GM08714 (cell line): ENCODE measurements at regions not wholly inside any gene's neighbourhood (a gene's known extent, or its start where the extent isn't known, plus 50 kb on each side); places are given as distances from the start of the nearest gene placed in this dataset.

Experiments
- H3K4me3 ChIP-seq: fragments of 200-500 bp; sonication (Bioruptor generic); 2 replicates; pipeline ENCODE4 v1.5.1; 2014; ENCODE audit warnings: mild to moderate bottlenecking, low read length, inconsistent platforms
- ZNF274 ChIP-seq: IDR thresholded peaks from 2 replicates; pipeline ENCODE4 v1.6.1; 2012; ENCODE audit warnings: mild to moderate bottlenecking, low read depth, low read length

- TF ChIP-seq ZNF274, result no peak
- no peak overlapping the region for H3K4me3 ChIP-seq
These were observed 862.6 kb downstream of the BCL11A start for GRCh38 chr2:59690849-59691248.

- no peak overlapping the region for H3K4me3 ChIP-seq
- TF ChIP-seq ZNF274, result no peak
These were observed 868.7 kb downstream of the BCL11A start for GRCh38 chr2:59684771-59685166.

GRCh38 chr2:59684116-59684770, 869.2 kb downstream of the BCL11A start:
- no peak overlapping the region for H3K4me3 ChIP-seq
- no peak for TF ChIP-seq ZNF274

- no peak for TF ChIP-seq ZNF274
- no peak overlapping the region for H3K4me3 ChIP-seq
These were observed 872.6 kb downstream of the BCL11A start for GRCh38 chr2:59680863-59681262.

GRCh38 chr2:59677158-59677557, 876.3 kb downstream of the BCL11A start:
- no peak for TF ChIP-seq ZNF274
- H3K4me3 ChIP-seq, result no peak overlapping the region

GRCh38 chr2:59674100-59674499, 879.4 kb downstream of the BCL11A start:
- no peak overlapping the region for H3K4me3 ChIP-seq
- TF ChIP-seq ZNF274, result no peak

GRCh38 chr2:59665021-59665420, 888.4 kb downstream of the BCL11A start:
- TF ChIP-seq ZNF274, result no peak
- no peak overlapping the region for H3K4me3 ChIP-seq

- no peak for TF ChIP-seq ZNF274
- H3K4me3 ChIP-seq, result no peak overlapping the region
These were observed 891.2 kb downstream of the BCL11A start for GRCh38 chr2:59662127-59662861.

GRCh38 chr2:59660262-59660661, 893.2 kb downstream of the BCL11A start:
- TF ChIP-seq ZNF274, result no peak
- H3K4me3 ChIP-seq, result no peak overlapping the region

GRCh38 chr2:59658906-59659635, 894.4 kb downstream of the BCL11A start:
- H3K4me3 ChIP-seq, result no peak overlapping the region
- no peak for TF ChIP-seq ZNF274

GRCh38 chr2:59655809-59656208, 897.6 kb downstream of the BCL11A start:
- no peak overlapping the region for H3K4me3 ChIP-seq
- no peak for TF ChIP-seq ZNF274

- no peak for TF ChIP-seq ZNF274
- no peak overlapping the region for H3K4me3 ChIP-seq
These were observed 898.7 kb downstream of the BCL11A start for GRCh38 chr2:59654710-59655109.

GRCh38 chr2:59653164-59653563, 900.3 kb downstream of the BCL11A start:
- no peak overlapping the region for H3K4me3 ChIP-seq
- TF ChIP-seq ZNF274, result no peak

- TF ChIP-seq ZNF274, result no peak
- no peak overlapping the region for H3K4me3 ChIP-seq
These were observed 922.7 kb downstream of the BCL11A start for GRCh38 chr2:59630789-59631188.

GRCh38 chr2:59627599-59627998, 925.9 kb downstream of the BCL11A start:
- no peak overlapping the region for H3K4me3 ChIP-seq
- TF ChIP-seq ZNF274, result no peak
